ENCODE measurements at regions not wholly inside any gene's neighbourhood (a gene's known extent, or its start where the extent isn't known, plus 50 kb on each side); places are given as distances from the start of the nearest gene placed in this dataset.

DNA sequence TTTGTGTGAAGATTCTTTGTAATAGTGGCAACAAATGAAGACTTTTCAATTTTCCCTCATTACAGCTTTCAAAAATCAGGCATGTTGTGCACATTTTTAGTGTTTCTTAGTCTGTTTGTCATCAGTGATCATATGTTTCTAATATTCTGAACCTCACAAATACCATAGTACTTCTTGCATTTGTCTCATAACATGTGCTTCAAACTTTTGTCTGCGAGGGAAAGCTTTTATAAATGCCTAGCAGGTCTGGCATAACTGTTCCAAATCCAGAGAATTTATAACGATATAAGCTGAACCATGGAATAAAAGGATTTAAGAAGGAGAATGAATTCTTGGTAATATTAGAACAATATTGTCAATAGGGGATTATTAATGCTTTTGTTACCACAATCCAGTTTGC is 670.2 kb downstream of the RFPL4B start:
- Histone ChIP-seq H3K9me3 (ENCODE audit: control insufficient read depth in 1 of 2, insufficient read depth in 1 of 2, low read depth in 1 of 2, low read length in 2 of 2) (no peaks in the 10 kb centered on the region), H3K9me2 (ENCODE audit: insufficient read depth) (no peaks in the 10 kb centered on the region), H3K4me2 (ENCODE audit: low read length) (no peak overlapping the region), H3K9ac (ENCODE audit: low read length) (no peak overlapping the region), H3K4me1 (ENCODE audit: control insufficient read depth in 1 of 2, insufficient read depth in 2 of 2, low read length in 2 of 2) (no peaks in the 10 kb centered on the region), H3K36me3 (ENCODE audit: control insufficient read depth in 1 of 2, insufficient read depth in 2 of 2, low read length in 2 of 2) (no peaks in the 10 kb centered on the region), H3K27me3 (ENCODE audit: insufficient read depth, low read length) (no peaks in the 10 kb centered on the region), H3K4me3 (replicated peaks in 1 of 2; ENCODE audit: low read depth in 1 of 2, low read length in 2 of 2) (no peak overlapping the region), H3K79me2 (ENCODE audit: insufficient read depth, low read length) (no peaks in the 10 kb centered on the region), H3K27ac (ENCODE audit: low read depth, low read length) (no peak overlapping the region), H4K20me1 (ENCODE audit: insufficient read depth) (no peaks in the 10 kb centered on the region), H2AFZ (ENCODE audit: low read depth, low read length, poor library complexity, severe bottlenecking) (no peak overlapping the region)
- no TSS peak for BruUV-seq (replicated peaks)
- DNase-seq (ENCODE audit: low read depth, low spot score) (no peak), ATAC-seq (no peak)
- intact Hi-C loops (cut with micrococcal nuclease) = no loop called here
- ChIA-PET CTCF (no interaction called here), POLR2A (no interaction called here), RAD21 (ENCODE audit: low non-redundant PET in 1 of 2, low total read pairs in 2 of 2, uncharacterized antibody in 2 of 2, unreplicated experiment in 2 of 2) (no interaction called here)
- TF ChIP-seq CBX3 (IDR thresholded peaks at IDR 0.05; ENCODE audit: low read depth) = no peak
- TF ChIP-seq, protein P1, sequence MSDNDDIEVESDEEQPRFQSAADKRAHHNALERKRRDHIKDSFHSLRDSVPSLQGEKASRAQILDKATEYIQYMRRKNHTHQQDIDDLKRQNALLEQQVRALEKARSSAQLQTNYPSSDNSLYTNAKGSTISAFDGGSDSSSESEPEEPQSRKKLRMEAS (IDR thresholded peaks at IDR 0.05) = no peak
- TF ChIP-seq POLR2A (IDR thresholded peaks at IDR 0.05; ENCODE audit: borderline replicate concordance, extremely low read depth, insufficient read depth, insufficient read length) = no peak

DNA sequence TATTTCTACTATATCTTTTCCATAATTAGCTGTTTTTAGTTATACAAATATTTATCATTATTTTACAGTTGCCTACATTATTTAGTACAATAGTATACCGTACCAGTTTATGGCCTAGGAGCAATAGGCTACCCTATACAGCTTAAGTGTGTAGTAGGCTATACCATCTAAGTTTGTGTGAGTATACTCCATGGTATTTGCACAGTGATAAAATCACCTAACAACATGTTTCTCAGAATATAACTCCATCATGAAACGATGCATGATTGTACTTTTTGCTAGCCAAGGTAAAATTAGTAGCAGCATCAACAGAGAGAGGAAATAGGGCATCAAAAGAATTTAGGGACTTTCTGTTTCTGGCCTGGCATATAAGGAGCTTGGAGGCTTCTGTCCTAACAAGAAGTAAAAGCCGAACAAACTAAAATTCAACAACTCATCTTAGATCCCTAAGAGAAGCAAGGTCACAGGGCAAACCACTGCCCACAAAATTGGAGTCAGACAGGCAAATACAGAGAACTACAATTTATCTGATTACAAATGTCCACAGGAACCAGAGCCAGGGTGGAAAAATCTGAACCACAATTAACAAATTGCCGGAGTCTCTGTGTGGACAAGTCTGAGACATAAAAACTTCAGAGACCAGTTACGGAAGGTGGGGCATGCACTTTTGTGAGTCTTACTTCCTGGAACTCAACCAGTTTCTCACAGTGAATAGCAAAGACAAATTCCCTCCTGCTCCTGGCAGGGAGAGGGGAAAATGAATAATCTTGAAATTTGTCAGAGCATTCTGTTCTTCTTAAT is 671.4 kb downstream of the RFPL4B start:
- intact Hi-C loops (cut with micrococcal nuclease) = no loop called here
- no peak for TF ChIP-seq SP1 (IDR thresholded peaks at IDR 0.05; ENCODE audit: low read depth)
- TF ChIP-seq POLR2A (IDR thresholded peaks at IDR 0.05; ENCODE audit: borderline replicate concordance, extremely low read depth, insufficient read depth, insufficient read length) = no peak
- TF ChIP-seq, protein P1 (IDR thresholded peaks at IDR 0.05) = no peak
- TF ChIP-seq, protein P2, sequence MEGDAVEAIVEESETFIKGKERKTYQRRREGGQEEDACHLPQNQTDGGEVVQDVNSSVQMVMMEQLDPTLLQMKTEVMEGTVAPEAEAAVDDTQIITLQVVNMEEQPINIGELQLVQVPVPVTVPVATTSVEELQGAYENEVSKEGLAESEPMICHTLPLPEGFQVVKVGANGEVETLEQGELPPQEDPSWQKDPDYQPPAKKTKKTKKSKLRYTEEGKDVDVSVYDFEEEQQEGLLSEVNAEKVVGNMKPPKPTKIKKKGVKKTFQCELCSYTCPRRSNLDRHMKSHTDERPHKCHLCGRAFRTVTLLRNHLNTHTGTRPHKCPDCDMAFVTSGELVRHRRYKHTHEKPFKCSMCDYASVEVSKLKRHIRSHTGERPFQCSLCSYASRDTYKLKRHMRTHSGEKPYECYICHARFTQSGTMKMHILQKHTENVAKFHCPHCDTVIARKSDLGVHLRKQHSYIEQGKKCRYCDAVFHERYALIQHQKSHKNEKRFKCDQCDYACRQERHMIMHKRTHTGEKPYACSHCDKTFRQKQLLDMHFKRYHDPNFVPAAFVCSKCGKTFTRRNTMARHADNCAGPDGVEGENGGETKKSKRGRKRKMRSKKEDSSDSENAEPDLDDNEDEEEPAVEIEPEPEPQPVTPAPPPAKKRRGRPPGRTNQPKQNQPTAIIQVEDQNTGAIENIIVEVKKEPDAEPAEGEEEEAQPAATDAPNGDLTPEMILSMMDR (IDR thresholded peaks at IDR 0.05 in 2 of 3, conservative IDR thresholded peaks at IDR 0.05 in 1 of 3; ENCODE audit: borderline replicate concordance in 1 of 3, insufficient read depth in 1 of 3, low read depth in 2 of 3, low read length in 2 of 3) = no peak
- TF ChIP-seq YY1 (IDR thresholded peaks at IDR 0.05; ENCODE audit: extremely low read depth, insufficient replicate concordance, low read depth, low read length) = no peak
- TF ChIP-seq FOSL1 (IDR thresholded peaks at IDR 0.05; ENCODE audit: low read depth) = no peak
- TF ChIP-seq CEBPB (IDR thresholded peaks at IDR 0.05; ENCODE audit: low read depth) = no peak
- TF ChIP-seq RAD21 (IDR thresholded peaks at IDR 0.05; ENCODE audit: low read depth) = no peak
- TF ChIP-seq EZH2 (IDR thresholded peaks at IDR 0.05) = no peak
- no peak for TF ChIP-seq ZFX (IDR thresholded peaks at IDR 0.05)
- Histone ChIP-seq H4K20me1 (ENCODE audit: insufficient read depth) (no peaks in the 10 kb centered on the region), H3K4me1 (ENCODE audit: control insufficient read depth in 1 of 2, insufficient read depth in 2 of 2, low read length in 2 of 2) (no peaks in the 10 kb centered on the region), H3K9ac (ENCODE audit: low read length) (no peak overlapping the region), H3K27me3 (ENCODE audit: insufficient read depth, low read length) (no peaks in the 10 kb centered on the region), H3K4me2 (ENCODE audit: low read length) (no peak overlapping the region), H3K79me2 (ENCODE audit: insufficient read depth, low read length) (no peaks in the 10 kb centered on the region), H3K36me3 (ENCODE audit: control insufficient read depth in 1 of 2, insufficient read depth in 2 of 2, low read length in 2 of 2) (no peaks in the 10 kb centered on the region), H3K9me3 (ENCODE audit: control insufficient read depth in 1 of 2, insufficient read depth in 1 of 2, low read depth in 1 of 2, low read length in 2 of 2) (no peaks in the 10 kb centered on the region), H2AFZ (ENCODE audit: low read depth, low read length, poor library complexity, severe bottlenecking) (no peak overlapping the region), H3K4me3 (replicated peaks in 1 of 2; ENCODE audit: low read depth in 1 of 2, low read length in 2 of 2) (no peak overlapping the region), H3K9me2 (ENCODE audit: insufficient read depth) (no peaks in the 10 kb centered on the region), H3K27ac (ENCODE audit: low read depth, low read length) (no peak overlapping the region)
- ATAC-seq (no peak), DNase-seq (ENCODE audit: low read depth, low spot score) (no peak)
- CTCF ChIA-PET = no interaction called here
- no TSS peak for BruUV-seq (replicated peaks)
- RAD21 ChIA-PET (ENCODE audit: low non-redundant PET in 1 of 2, low total read pairs in 2 of 2, uncharacterized antibody in 2 of 2, unreplicated experiment in 2 of 2) = no interaction called here
- POLR2A ChIA-PET = no interaction called here
